GM23338 (cell line): ENCODE measurements at regions not wholly inside any gene's neighbourhood (a gene's known extent, or its start where the extent isn't known, plus 50 kb on each side); places are given as distances from the start of the nearest gene placed in this dataset.

Source experiments
- ATAC-seq: fragments of 200-7000 bp; cut with Tn5 transposase; 3 replicates; pipeline ENCODE4 v1.9.1; 2020
- DNase-seq: peaks from one replicate; pipeline ENCODE4 v3.0.0-alpha.2; 2015; ENCODE audit warnings: low spot score
- H2AFZ ChIP-seq: fragments of 200-600 bp; sonication (generic); 2 replicates; pipeline ENCODE4 v1.8.0; 2016; ENCODE audit warnings: antibody characterized with exemption, mild to moderate bottlenecking, moderate library complexity
- H3F3A ChIP-seq: fragments of 200-600 bp; sonication (generic); replicated peaks from 2 replicates; pipeline ENCODE4 v1.8.0; 2017; ENCODE audit warnings: antibody characterized with exemption, mixed run types, low read depth
- H3K27ac ChIP-seq: fragments of 200-600 bp; sonication (generic); 2 replicates; pipeline ENCODE4 v1.6.1; 2016; ENCODE audit warnings: low read depth
- H3K27me3 ChIP-seq: fragments of 200-600 bp; sonication (generic); 2 replicates; pipeline ENCODE4 v1.8.0; 2016; ENCODE audit warnings: mild to moderate bottlenecking, mixed run types, moderate library complexity; ENCODE audit not compliant: insufficient read depth
- H3K36me3 ChIP-seq: fragments of 200-600 bp; sonication (generic); 2 replicates; pipeline ENCODE4 v1.8.0; 2016; ENCODE audit warnings: mild to moderate bottlenecking; ENCODE audit not compliant: insufficient read depth
- H3K4me1 ChIP-seq: fragments of 200-600 bp; sonication (generic); 2 replicates; pipeline ENCODE4 v1.8.0; 2016; ENCODE audit warnings: mild to moderate bottlenecking, moderate library complexity; ENCODE audit not compliant: insufficient read depth
- H3K4me2 ChIP-seq: fragments of 200-600 bp; sonication (generic); 2 replicates; pipeline ENCODE4 v1.7.1; 2017; ENCODE audit warnings: mixed run types
- H3K4me3 ChIP-seq: fragments of 200-600 bp; sonication (generic); 2 replicates; pipeline ENCODE4 v1.6.1; 2016; ENCODE audit warnings: mixed run types
- H3K79me2 ChIP-seq: fragments of 200-600 bp; sonication (generic); replicated peaks from 2 replicates; pipeline ENCODE4 v1.8.0; 2017; ENCODE audit warnings: mild to moderate bottlenecking; ENCODE audit not compliant: insufficient read depth
- H3K9me2 ChIP-seq: fragments of 200-600 bp; sonication (generic); 2 replicates; pipeline ENCODE4 v1.8.0; 2017; ENCODE audit not compliant: insufficient read depth
- H4K20me1 ChIP-seq: fragments of 200-600 bp; sonication (generic); replicated peaks from 2 replicates; pipeline ENCODE4 v1.8.0; 2017; ENCODE audit warnings: mild to moderate bottlenecking; ENCODE audit not compliant: insufficient read depth
- H3K27ac Mint-ChIP-seq: 2 replicates; pipeline ENCODE4 v1.8.0; 2020; ENCODE audit warnings: inconsistent platforms, mild to moderate bottlenecking, moderate library complexity, mixed read lengths
- H3K27me3 Mint-ChIP-seq: 3 replicates; pipeline ENCODE4 v1.8.0; 2022; ENCODE audit warnings: low read depth, mild to moderate bottlenecking, moderate library complexity, mixed read lengths, inconsistent platforms; ENCODE audit not compliant: insufficient read depth, poor library complexity
- H3K36me3 Mint-ChIP-seq: 3 replicates; pipeline ENCODE4 v1.8.0; 2021; ENCODE audit warnings: low read depth, mild to moderate bottlenecking, inconsistent platforms, moderate library complexity, mixed read lengths
- H3K4me1 Mint-ChIP-seq: 3 replicates; pipeline ENCODE4 v1.8.0; 2020; ENCODE audit warnings: mild to moderate bottlenecking, inconsistent platforms, mixed read lengths
- H3K4me3 Mint-ChIP-seq: 3 replicates; pipeline ENCODE4 v1.8.0; 2021; ENCODE audit warnings: moderate library complexity, mild to moderate bottlenecking, inconsistent platforms, mixed read lengths
- H3K9me3 Mint-ChIP-seq: 3 replicates; pipeline ENCODE4 v1.8.0; 2020; ENCODE audit warnings: moderate library complexity, mild to moderate bottlenecking, inconsistent platforms, mixed read lengths
- CREB1 ChIP-seq: fragments of 250-450 bp; sonication (Bioruptor Pico); IDR thresholded peaks from 2 replicates; pipeline ENCODE4 v1.5.0; 2020; ENCODE audit warnings: low read depth, mild to moderate bottlenecking, moderate library complexity
- CTCF ChIP-seq, 2 experiments: fragments of 200-600 bp in 1 of 2; sonication (generic) in 1 of 2; conservative IDR thresholded peaks; 2 replicates each; pipeline versions ENCODE4 v1.5.1 to v1.6.1; 2016 to 2017; ENCODE audit warnings: antibody characterized with exemption in 2 of 2, low read depth in 2 of 2, mild to moderate bottlenecking in 2 of 2, moderate library complexity in 1 of 2
- ETS1 ChIP-seq: IDR thresholded peaks from 2 replicates; pipeline ENCODE4 v1.6.1; 2016; ENCODE audit warnings: antibody characterized with exemption
- EZH2 ChIP-seq: fragments of 200-600 bp; sonication (generic); IDR thresholded peaks from one replicate; pipeline ENCODE4 v1.8.0; 2017; ENCODE audit warnings: antibody characterized with exemption, mild to moderate bottlenecking, low read depth; ENCODE audit not compliant: unreplicated experiment
- EZH2phosphoT487 ChIP-seq: fragments of 200-600 bp; sonication (generic); IDR thresholded peaks from one replicate; pipeline ENCODE4 v1.8.1; 2018; ENCODE audit warnings: antibody characterized with exemption; ENCODE audit not compliant: unreplicated experiment
- JUNB ChIP-seq: IDR thresholded peaks from one replicate; pipeline ENCODE4 v1.6.1; 2016; ENCODE audit warnings: antibody characterized with exemption; ENCODE audit not compliant: unreplicated experiment
- NANOG ChIP-seq: IDR thresholded peaks from 2 replicates; pipeline ENCODE4 v1.6.1; 2016; ENCODE audit warnings: antibody characterized with exemption, borderline replicate concordance
- POLR2AphosphoS5 ChIP-seq: IDR thresholded peaks from 2 replicates; pipeline ENCODE4 v1.6.1; 2016; ENCODE audit warnings: antibody characterized with exemption, low read depth
- STAT1 ChIP-seq: IDR thresholded peaks from one replicate; pipeline ENCODE4 v1.6.1; 2016; ENCODE audit warnings: antibody characterized with exemption; ENCODE audit not compliant: unreplicated experiment
- ZNF114 ChIP-seq: fragments of 250-450 bp; sonication (Bioruptor Pico); IDR thresholded peaks from 2 replicates; pipeline ENCODE4 v1.5.0; 2020; ENCODE audit warnings: mild to moderate bottlenecking, moderate library complexity
- TF ChIP-seq, protein P1 (sequence below): IDR thresholded peaks from one replicate; pipeline ENCODE4 v1.6.1; 2018; ENCODE audit warnings: antibody characterized with exemption; ENCODE audit not compliant: unreplicated experiment

DNA sequence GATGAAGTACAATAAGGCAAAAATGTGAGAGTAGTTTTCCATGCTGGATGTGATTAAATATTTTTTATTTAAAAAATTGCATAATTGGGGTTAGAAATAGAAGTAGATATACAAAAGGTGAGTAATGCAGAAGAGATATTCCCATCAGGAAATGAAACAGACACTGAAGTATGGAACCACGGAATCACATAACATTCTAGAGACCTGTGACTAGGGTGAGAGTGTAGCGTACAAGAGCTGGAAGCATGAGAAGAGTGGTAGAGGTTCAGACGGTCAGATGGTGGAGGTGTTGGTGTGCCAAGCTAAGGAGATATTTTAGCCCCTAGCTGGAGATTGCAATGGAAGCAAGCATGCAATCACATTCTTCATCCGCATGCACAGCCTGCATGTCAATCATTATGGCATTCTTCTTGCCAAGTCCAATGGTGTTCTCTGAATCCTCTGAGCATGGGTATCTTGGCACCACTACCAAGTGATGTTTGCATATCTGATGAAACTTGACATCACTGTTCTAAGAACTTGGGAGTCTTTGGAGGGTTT lies 587.8 kb downstream of the PSAT1 start:
- TF ChIP-seq EZH2phosphoT487: no peak
- TF ChIP-seq, protein P1, sequence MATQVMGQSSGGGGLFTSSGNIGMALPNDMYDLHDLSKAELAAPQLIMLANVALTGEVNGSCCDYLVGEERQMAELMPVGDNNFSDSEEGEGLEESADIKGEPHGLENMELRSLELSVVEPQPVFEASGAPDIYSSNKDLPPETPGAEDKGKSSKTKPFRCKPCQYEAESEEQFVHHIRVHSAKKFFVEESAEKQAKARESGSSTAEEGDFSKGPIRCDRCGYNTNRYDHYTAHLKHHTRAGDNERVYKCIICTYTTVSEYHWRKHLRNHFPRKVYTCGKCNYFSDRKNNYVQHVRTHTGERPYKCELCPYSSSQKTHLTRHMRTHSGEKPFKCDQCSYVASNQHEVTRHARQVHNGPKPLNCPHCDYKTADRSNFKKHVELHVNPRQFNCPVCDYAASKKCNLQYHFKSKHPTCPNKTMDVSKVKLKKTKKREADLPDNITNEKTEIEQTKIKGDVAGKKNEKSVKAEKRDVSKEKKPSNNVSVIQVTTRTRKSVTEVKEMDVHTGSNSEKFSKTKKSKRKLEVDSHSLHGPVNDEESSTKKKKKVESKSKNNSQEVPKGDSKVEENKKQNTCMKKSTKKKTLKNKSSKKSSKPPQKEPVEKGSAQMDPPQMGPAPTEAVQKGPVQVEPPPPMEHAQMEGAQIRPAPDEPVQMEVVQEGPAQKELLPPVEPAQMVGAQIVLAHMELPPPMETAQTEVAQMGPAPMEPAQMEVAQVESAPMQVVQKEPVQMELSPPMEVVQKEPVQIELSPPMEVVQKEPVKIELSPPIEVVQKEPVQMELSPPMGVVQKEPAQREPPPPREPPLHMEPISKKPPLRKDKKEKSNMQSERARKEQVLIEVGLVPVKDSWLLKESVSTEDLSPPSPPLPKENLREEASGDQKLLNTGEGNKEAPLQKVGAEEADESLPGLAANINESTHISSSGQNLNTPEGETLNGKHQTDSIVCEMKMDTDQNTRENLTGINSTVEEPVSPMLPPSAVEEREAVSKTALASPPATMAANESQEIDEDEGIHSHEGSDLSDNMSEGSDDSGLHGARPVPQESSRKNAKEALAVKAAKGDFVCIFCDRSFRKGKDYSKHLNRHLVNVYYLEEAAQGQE: no peak
- TF ChIP-seq ETS1: no peak
- TF ChIP-seq POLR2AphosphoS5: no peak
- no peak for TF ChIP-seq JUNB
- H3K27ac Mint-ChIP-seq: no peak overlapping the region
- Histone ChIP-seq H2AFZ (no peak overlapping the region), H3K9me2 (no peaks in the 10 kb centered on the region), H3K79me2 (no peaks in the 10 kb centered on the region), H3K27ac (no peak overlapping the region), H3K4me1 (no peaks in the 10 kb centered on the region), H3K27me3 (no peaks in the 10 kb centered on the region), H3K4me3 (no peak overlapping the region), H3K4me2 (no peak overlapping the region), H4K20me1 (no peaks in the 10 kb centered on the region), H3F3A (no peaks in the 10 kb centered on the region), H3K36me3 (no peaks in the 10 kb centered on the region)
- no peak for ATAC-seq
- peaks cover 4% of the 10 kb centered on the region; the same call in 2 of the 3 replicates for H3K9me3 Mint-ChIP-seq
- DNase-seq: no peak
- H3K27me3 Mint-ChIP-seq: no peaks in the 10 kb centered on the region
- no peak overlapping the region for H3K4me3 Mint-ChIP-seq
- no peaks in the 10 kb centered on the region for H3K4me1 Mint-ChIP-seq
- peaks cover 3% of the 10 kb centered on the region; the same call in 2 of the 3 replicates for H3K36me3 Mint-ChIP-seq

- no peak overlapping the region for H3K27ac ChIP-seq
- no peak overlapping the region for H3K4me3 ChIP-seq
- Mint-ChIP-seq H3K36me3 (peaks cover 11% of the 10 kb centered on the region; the same call in 2 of the 3 replicates), H3K4me1 (peaks cover 11% of the 10 kb centered on the region), H3K4me3 (no peak overlapping the region), H3K27me3 (no peaks in the 10 kb centered on the region), H3K9me3 (peaks cover 13% of the 10 kb centered on the region), H3K27ac (no peak overlapping the region)
- no peak overlapping the region for H2AFZ ChIP-seq
- ATAC-seq: no peak
- no peaks in the 10 kb centered on the region for H3K36me3 ChIP-seq
- peaks cover 5% of the 10 kb centered on the region; the same call in 1 of the 2 replicates for H3K9me2 ChIP-seq
- no peak overlapping the region for H3K4me2 ChIP-seq
- no peak for DNase-seq
- H3K79me2 ChIP-seq: no peaks in the 10 kb centered on the region
- H3F3A ChIP-seq: no peaks in the 10 kb centered on the region
- H4K20me1 ChIP-seq: no peaks in the 10 kb centered on the region
- no peaks in the 10 kb centered on the region for H3K27me3 ChIP-seq
- H3K4me1 ChIP-seq: peaks cover 5% of the 10 kb centered on the region; the same call in 1 of the 2 replicates
- TF ChIP-seq STAT1 (no peak), ZNF114 (CRISPR knock-in tag) (no peak), CREB1 (CRISPR knock-in tag) (no peak), ETS1 (no peak), EZH2phosphoT487 (no peak), CTCF (conservative IDR thresholded peaks at IDR 0.05; ENCODE audit: low read depth in 2 of 2) (no peak), POLR2AphosphoS5 (no peak), NANOG (no peak), EZH2 (no peak)
- TF ChIP-seq, protein P1: no peak
These were observed 595.3 kb downstream of the PSAT1 start for GRCh38 chr9:78892182-78892581.
